Stomach (tissue), 4 donors: ENCODE measurements at regions not wholly inside any gene's neighbourhood (a gene's known extent, or its start where the extent isn't known, plus 50 kb on each side); places are given as distances from the start of the nearest gene placed in this dataset.

Source experiments
- EP300 ChIP-seq: sonication (generic); formaldehyde crosslinking; IDR thresholded peaks from one replicate; pipeline ENCODE4 v1.6.1; 2017; ENCODE audit warnings: antibody characterized with exemption
- POLR2AphosphoS5 ChIP-seq, 3 donors: sonication (generic); formaldehyde crosslinking; IDR thresholded peaks; one replicate each; pipeline ENCODE4 v1.6.1; 2016; ENCODE audit warnings: antibody characterized with exemption in 3 of 3

DNA sequence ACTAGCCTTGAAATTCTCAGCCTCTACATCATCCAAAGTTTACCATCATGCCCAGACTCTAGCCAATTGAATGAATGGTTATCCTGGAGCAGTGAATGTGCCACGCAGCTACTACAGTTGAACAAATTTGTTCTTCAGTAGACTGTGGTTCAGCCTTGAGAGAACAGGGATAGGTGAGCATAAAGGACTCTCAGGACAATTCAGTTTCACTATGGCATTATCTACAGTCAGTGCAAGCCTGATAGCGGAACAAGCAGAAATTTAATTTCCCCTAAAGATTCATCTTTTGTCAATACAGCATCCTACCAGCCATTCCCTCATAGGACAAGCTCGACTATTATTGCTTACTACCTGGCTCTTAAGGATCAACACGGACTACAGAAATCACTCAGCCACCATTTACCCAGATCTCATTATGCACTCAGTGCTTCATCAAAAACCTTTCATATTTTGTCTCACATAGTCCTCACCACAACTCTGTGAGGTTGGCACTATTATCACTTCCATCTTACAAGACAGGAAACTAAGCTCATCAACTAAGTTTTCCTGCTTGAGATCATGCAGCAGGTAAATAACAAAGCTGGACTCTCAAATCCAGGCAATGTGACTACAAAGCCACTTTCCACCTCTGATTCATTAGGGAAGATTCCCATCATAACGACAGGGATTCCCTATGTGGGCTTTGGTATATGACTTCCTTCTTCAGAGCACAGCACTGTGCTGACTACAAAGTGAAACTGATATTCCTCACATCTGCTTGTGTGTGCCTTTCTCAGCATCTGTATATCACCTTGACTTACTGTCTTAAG lies 181.5 kb upstream of the ACVR2A start:
- TF ChIP-seq EP300 (no peak), POLR2AphosphoS5 (IDR thresholded peaks at IDR 0.05) (no peak)
